ENCODE measurements at regions not wholly inside any gene's neighbourhood (a gene's known extent, or its start where the extent isn't known, plus 50 kb on each side); places are given as distances from the start of the nearest gene placed in this dataset.

GRCh38 chr13:67986234-67986633 lies 756.1 kb upstream of the PCDH9 start:
- TF ChIP-seq, protein P1, sequence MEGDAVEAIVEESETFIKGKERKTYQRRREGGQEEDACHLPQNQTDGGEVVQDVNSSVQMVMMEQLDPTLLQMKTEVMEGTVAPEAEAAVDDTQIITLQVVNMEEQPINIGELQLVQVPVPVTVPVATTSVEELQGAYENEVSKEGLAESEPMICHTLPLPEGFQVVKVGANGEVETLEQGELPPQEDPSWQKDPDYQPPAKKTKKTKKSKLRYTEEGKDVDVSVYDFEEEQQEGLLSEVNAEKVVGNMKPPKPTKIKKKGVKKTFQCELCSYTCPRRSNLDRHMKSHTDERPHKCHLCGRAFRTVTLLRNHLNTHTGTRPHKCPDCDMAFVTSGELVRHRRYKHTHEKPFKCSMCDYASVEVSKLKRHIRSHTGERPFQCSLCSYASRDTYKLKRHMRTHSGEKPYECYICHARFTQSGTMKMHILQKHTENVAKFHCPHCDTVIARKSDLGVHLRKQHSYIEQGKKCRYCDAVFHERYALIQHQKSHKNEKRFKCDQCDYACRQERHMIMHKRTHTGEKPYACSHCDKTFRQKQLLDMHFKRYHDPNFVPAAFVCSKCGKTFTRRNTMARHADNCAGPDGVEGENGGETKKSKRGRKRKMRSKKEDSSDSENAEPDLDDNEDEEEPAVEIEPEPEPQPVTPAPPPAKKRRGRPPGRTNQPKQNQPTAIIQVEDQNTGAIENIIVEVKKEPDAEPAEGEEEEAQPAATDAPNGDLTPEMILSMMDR (IDR thresholded peaks at IDR 0.05; ENCODE audit: low read length) = no peak
- no peak for TF ChIP-seq EZH2 (optimal IDR thresholded peaks at IDR 0.05; ENCODE audit: low read depth, low read length)
